ENCODE measurements at regions not wholly inside any gene's neighbourhood (a gene's known extent, or its start where the extent isn't known, plus 50 kb on each side); places are given as distances from the start of the nearest gene placed in this dataset.
"Not testable (repeated sequence)": the region's sequence is repeated elsewhere in the genome, so short reads cannot be mapped to it uniquely, and the experiment has no call there.

DNA sequence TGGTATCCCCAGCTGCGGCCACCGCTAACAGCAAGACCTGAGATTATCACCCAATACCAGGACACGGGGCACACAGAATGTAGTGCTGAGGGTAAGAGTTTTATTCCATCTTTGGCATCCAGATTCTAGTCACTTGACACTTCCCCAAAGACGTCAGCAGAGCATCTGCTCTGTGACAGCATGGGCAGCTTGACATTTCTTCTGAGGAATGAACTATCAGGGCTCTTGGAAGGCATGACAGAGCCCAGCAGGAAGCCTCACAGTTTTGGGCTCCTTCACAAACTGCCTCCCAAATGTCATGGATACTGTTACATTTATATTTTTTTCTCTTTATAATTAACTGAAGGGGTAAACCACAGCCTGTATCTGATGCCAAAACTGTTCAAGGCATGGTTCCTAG is 1010.7 kb downstream of the TDRD15 start:
- no peak for DNase-seq (ENCODE audit: low spot score)

DNA sequence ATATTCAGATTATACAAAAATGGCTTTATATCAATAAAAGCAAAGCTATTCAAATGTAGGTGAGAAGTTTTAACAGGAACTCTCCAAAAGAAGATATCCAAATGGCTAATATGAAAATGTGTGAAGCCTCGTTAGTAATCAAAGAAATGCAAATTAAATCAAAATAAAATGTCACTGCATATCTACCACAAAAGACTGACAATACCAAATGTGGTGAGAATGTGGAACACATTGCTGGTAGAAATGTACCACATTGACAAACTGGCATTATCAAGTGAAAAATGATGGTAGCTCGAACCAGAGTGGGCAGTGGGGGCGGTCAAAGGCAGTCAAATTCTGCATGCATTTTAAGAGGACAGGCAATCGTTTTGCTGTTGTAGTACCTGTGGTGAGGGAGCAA is 1012.7 kb downstream of the TDRD15 start:
- no peak for DNase-seq (ENCODE audit: low spot score)

DNA sequence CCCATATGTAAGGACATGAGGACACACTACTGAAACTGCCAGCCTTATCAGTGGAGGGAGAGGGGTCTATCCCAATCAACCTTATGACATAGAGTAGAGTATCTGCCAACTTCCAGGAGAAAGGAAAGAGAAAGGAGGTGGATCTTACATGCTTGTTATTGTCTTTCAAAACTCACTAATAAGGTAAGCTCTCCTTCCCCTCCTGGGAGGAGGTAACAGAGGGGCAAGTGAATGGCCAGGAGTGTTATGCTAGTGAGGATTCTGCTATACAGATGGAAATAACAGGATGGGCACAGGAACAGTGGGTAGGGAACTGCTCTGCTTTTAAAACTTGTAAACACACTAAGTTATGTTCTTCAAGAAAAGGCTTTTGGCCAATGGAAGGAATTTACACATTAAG is 1020.1 kb downstream of the TDRD15 start:
- no peak for DNase-seq (ENCODE audit: low spot score)

DNA sequence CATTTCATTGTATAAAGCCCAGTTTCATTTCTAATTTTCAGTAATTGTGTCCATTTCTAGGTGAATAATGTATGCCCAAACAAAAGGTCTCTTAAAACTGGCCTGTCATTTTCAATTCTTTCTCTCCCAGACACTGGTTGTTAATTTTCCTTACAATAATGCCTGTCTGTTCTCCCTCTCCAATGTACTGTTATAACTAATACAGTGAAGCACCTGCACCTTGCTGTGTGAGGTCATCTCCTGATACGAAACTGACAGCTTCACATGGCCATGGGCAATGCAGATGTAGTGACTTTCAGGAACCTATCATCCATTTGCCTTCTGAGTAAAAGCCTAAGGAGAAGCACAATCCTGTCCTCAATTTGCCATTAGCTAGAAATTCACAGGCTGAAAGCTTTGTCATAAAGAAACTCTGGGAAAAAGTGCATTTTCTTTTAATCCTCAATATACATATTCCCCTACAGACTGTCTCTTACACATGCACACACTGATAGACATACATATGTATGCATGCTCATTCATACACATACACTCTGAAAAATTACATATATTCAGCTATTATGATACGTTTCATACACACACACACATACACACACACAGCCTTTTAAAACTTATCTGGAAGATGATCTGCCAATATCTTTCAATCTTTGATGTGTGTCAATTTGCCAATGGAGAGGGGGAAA is 1030.3 kb downstream of the TDRD15 start:
- no peak for DNase-seq (ENCODE audit: low spot score)

DNA sequence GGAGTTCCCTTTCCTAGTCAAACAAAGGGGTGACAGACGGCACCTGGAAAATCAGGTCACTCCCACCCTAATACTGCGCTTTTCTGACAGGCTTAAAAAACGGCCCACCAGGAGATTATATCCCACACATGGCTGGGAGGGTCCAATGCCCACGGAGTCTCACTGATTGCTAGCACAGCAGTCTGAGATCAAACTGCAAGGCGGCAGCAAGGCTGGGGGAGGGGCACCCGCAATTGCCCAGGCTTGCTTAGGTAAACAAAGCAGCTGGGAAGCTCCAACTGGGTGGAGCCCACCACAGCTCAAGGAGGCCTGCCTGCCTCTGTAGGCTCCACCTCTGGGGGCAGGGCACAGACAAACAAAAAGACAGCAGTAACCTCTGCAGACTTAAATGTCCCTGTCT is 1032.9 kb downstream of the TDRD15 start:
- not testable (repeated sequence) for DNase-seq (ENCODE audit: low spot score)

DNA sequence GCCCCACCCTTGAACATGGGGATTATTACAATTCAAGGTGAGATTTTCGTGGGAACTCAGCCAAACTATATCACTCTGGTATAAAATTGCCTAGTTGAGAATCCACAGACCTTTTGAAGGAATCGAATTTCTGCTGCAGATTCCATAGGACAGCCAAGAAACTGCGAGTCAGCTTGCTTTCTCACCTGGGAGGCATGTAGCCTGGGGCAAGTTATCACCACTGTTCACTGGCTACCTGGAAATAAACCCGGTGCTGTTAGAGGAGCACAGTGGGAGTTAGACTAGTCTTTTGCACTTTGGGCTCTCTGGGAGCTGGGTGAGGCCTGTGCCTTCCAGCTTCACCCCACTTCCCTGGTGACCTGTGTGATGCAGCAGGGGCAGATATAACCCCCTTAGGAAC is 1043.5 kb downstream of the TDRD15 start:
- DNase-seq (ENCODE audit: low spot score), result no peak

DNA sequence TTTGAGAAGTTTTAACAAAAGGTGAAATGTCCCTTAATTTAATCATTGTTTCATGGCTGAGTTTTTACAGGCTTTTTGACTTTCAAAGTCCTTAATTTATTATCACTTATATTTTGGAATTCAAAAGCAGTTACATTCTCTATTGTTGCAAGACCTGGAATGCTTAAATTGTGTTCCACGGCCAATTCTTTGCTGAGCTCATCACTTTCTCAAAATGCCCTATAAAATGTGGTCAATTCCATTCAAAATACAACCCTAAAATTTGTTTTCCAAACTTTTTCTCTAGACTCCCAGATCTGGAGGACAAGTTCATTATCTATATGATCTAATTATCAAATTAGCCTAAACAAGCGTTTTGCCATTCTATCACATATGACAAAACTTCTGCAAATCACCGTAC is 1051.2 kb downstream of the TDRD15 start:
- no peak for DNase-seq (ENCODE audit: low spot score)

DNA sequence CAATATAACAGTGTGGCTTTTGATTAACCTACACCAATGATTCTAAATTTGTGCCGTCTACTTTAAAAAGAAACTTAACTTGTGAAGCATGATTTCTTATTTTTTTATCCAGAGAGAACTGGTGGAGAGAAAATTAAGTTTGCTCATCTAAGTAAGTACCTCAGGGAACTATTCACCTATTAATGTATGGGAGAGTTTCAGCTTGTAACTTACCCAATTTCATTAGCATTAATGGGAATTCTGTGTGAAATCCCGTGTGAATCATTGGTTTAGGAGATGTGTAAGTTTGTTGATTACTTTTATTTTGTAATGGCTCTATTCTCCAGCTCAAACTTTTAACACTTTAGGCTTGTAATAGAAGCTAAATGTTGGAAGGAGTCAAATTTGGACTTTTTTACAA is 1061.5 kb downstream of the TDRD15 start:
- no peak for DNase-seq (ENCODE audit: low spot score)

DNA sequence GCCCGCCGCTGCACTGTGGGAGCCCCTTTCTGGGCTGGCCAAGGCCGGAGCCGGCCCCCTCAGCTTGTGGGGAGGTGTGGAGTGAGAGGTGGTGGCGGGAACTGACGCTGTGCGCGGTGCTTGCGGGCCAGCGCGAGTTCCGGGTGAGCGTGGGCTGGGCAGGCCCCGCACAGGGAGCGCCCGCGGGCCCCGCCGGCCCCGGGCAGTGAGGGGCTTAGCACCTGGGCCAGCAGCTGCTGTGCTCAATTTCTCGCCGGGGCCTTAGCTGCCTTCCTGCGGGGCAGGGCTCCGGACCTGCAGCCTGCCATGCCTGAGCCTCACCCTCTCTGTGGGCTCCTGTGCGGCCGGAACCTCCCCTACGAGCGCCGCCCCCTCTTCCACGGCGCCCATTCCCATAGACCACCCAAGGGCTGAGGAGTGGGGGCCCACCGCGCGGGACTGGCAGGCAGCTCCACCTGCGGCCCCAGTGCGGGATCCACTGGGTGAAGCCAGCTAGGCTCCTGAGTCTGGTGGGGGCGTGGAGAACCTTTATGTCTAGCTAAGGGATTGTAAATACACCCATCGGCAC is 1062.6 kb downstream of the TDRD15 start:
- not testable (repeated sequence) for DNase-seq (ENCODE audit: low spot score)

DNA sequence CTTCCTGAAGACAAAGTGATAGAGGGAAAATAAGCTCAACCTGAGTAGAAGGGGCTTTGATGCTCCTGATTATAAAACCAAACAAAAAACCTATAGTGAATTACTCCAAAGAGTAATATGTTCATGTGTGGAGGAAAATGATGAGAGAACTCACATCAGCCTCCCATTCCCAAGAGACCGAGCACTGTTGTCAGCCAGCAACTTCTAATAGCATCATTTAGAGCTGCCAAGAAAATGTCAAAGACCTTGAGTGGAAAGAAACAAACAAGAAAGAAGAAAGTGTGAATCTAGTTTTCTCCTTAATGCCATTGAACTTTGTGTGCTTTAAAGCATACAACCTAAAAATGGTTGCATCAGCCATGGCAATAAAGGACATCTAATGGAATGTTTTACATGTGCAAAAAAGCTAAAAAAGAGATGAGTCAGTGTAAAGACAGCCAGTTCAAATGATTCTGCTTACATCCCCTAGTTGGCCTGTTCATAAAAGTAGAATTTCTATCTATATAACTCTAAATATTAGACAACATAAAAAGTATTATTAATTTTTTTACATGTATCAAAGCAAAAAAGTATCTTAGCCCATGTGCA is 1066.2 kb downstream of the TDRD15 start:
- no peak for DNase-seq (ENCODE audit: low spot score)

DNA sequence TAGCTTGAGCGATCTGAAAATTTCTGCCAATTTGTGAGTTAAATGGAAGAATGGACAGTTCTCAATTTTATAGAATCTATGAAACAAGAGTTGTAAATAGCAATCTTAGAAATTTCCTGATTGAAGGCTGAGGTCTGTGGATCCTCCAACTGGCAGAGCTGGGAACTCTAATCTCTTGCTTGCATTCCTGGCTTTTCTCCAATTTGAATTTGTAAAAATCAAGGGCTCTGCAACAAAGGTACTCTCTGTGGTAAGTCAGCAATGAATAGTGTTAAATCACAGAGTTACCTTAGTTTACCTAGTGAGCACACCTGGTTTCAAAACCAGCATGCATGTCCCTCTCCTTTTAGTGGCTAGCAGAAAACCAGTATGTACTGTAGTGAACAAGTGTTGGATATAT is 1070.5 kb downstream of the TDRD15 start:
- DNase-seq (ENCODE audit: low spot score), result no peak

DNA sequence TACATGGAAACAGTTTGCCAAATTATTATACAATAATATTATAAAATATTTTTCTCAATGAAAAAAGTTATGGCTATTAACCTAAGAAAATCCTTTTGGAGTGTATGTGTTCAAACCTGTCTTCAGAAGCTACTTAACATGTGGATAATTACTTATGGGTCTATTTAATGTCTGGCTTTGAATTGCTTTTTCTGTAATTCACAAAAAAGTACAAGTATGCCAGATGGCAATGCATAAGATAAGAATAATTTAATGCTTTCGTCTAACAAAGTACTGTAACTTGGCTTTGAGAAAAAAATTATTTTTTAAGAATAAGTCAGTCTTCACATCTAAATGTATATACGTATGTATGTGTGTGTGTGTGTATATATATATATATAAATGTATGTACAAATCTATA is 1073.0 kb downstream of the TDRD15 start:
- no peak for DNase-seq (ENCODE audit: low spot score)

DNA sequence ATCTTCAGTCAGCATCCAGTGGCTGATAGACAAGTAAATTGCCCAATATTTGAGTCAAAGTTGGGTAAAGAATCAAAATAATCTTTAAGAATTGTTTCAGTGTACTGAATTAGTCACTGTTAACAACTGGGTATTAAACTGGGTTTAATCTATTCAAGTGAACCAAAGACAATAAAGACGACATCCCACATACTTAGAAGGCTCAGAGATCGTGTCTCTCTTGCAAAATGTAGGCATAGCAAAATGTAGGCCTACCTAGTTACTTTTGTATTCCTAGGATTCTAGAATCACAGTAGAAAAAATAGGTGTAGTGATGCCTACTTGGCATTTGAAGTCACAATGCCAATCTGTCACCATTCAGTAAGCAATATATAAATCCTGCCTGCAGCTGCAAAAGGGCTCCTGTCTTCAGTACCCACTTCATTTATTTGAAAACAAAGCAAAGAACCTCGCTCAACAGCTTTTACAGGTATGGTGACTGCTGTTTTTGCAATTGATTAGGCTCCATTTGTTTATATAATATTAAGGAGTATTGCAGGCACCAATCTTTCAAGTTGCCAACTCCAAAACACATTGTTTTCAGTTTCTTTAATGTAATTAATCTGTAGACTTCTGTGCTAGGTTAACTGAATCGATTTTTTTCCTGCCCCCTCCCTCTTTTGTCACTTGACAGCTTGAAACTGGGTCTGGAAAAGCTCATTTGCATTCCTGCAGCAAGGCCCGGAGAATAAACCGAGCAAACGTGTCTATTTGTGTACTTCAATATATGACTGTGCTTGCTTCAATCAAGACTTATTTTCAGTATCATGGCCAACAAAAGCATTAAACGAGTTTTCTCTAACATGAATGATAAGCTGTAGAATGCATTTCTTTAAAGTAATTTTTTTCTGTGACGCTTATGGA is 1074.9 kb downstream of the TDRD15 start:
- no peak for DNase-seq (ENCODE audit: low spot score)

DNA sequence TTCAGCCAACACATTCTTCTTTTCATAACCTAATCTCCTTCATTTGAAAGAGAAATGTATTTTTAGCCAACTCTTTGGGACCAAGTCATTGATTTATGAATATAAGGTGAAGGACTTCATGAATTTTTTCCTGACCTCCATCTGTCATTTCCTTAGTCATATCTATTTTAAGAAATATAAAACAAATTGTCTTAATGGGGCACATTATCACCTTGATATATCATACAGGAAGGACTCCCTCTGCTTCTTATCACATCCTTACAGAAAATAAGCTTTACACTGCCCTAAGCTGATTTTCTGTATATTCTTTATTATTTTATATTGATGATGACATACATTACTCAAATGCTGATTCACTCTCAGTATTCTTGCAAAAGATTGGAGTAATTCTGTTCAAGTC is 1076.2 kb downstream of the TDRD15 start:
- DNase-seq (ENCODE audit: low spot score), result no peak

DNA sequence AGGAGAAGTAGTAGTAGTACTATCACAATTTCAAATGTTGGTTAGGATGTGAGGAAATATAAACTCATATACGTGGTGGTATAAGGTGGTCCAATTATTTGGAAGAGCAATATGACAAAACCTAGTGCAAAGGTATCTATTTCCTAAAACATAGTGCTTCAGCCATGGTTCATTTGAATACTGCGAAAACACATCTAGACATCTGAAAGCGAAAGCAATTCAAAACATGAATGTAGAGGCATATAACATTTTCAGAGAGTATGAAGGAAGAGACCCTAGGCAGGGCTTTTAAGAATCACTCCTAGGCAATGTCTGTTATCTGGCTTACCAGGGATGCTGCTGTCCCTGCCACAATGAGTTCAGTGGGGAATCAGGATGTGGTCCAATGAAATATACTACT is 1085.8 kb downstream of the TDRD15 start:
- no peak for DNase-seq (ENCODE audit: low spot score)

DNA sequence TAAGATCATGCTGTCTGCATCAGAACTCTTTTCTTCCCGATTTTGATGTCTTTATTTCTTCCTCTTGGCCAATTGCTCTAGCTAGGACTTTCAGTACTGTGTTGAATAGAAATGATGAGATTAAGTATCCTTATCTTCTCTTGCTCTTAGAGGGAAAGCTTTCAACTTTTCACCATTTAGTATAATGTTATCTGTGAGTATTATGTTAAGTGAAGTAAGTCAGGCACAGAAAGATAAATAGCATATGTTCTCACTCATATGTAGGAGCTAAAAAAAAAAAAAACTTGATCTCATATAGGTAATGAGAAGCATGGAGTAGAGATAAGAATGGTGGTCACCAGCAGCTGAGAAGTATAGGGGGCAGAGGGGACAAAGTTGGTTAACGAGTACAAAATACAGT is 1089.5 kb downstream of the TDRD15 start:
- DNase-seq (ENCODE audit: low spot score), result no peak

DNA sequence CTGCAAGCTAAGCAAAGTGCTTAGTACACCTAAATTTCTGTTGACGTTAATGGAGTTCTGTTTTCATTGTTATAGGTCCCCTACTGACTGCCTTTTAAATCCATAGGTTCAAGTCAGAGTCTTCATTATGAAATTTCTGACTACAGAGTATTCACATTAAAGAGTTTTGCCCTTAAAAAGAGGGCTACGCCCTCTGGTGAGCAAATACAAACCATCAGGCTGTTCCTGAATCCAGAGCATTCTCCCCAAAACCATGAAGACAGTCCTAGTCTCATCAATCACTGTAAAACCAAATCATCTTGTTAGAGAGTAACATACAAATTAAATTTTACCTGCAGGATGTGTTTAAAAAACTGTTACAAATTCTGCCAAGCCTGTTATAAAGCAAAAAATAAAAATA is 1091.7 kb downstream of the TDRD15 start:
- no peak for DNase-seq (ENCODE audit: low spot score)

DNA sequence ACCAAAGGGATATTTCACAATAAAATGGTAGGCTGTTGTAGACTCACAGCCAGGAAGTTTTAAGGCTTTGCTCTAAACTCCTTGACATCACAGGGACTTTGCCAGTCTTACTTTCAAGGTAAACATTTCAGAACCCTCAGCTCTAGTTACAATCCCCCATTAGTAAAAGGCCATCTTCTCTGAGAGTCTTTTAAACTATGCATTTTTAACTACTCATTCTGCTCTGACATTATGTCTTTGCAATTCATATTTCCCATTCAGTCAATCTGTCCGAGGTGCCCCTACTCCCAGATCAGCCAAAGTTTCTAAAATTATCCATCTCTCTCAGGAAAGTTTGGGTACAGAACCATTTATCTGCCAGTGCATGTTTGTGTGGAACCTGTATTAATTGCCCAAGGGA is 1094.1 kb downstream of the TDRD15 start:
- DNase-seq (ENCODE audit: low spot score), result no peak

DNA sequence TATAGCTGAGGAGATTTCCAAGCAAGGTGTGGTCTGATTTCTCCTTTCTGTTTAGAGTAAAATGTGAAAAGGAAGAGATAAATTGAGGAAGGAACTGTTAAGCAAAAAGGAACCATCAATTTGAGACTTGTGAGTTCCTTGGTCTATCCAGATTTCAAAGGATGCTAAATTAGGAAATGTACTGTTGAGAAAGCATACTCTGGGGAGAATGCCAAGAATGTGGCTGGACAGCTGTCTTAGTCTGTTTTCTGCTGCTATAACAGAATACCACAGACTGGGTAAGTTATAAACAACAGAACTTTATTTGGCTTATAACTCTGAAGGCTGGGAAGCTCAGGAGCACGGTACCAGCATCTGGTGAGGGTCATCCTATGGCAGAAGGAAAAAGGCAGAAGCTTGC is 1097.2 kb downstream of the TDRD15 start:
- DNase-seq (ENCODE audit: low spot score), result no peak

DNA sequence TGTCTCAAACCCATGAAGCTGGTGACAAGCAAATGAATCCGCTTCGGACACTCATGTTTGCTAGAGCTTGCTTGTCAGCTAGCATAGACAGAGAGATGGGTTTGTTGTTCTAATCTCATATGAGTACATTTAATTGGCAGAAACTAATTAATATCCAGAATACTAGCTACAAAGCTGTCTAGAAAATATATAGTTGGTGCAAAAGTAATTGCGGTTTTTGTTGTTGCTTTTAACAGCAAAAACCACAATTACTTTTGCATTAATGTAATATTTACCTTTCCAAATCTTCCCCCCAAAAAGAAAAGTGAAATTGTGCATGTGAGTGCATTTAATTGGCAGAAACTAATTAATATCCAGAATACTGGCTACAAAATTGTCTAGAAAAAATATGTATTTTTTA is 1115.2 kb downstream of the TDRD15 start:
- DNase-seq (ENCODE audit: low spot score), result no peak

DNA sequence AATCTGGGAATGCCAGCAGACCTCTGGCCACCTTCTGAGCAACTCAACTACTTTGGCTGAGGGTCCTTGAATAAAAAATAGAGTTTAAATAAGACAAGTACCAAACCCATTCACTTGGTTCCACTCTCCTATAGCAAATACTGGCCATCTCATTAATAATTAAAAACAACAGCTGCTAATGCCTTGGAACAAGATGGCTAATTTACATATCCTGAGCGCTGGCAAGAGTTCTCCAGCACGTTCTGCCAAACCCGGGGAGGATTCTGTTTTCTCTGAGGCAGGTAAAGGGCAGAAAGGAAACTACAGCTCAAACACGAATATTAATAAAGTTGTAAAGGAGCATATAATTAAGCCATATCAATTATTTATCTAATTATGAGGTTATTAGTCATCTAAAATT is 1123.7 kb downstream of the TDRD15 start:
- no peak for DNase-seq (ENCODE audit: low spot score)

DNA sequence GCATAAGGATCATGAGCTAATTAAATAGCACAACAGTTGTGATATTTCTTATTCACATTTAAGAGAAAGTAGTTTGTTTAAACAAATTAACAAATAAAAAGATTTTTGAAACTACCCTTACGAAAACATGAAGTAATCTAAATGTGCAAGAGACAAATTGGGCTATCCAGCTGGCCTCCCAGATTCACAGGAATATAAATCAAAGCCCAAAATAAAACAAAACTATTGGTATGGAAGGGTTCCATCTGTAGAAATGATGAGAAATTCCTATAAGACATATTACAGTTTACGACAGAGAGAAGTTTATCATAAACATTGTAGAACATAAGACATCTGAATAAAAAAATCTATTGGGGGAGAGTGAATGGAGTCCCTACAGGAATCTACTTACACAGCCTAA is 1125.1 kb downstream of the TDRD15 start:
- no peak for DNase-seq (ENCODE audit: low spot score)

DNA sequence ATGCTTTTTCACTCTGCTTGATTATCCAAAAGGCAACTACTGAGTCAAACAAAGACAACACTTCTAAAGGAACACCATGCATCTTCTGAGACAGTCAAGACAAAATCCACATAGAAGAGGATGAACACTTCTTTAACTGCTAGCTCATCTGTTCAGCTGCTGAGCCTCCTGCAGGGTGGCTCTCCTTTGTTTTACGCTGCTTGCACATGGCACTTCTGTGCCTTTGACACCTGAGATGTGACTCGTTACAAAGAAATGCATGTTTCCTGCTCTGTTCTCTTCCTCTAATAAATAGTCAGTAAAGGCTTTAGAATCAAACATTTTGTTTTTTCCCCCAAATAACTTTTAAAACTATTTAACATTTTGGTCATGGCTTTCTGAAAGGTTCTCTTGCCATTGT is 1129.4 kb downstream of the TDRD15 start:
- no peak for DNase-seq (ENCODE audit: low spot score)

Measured in SW480 (cell line).